Kidney epithelial cell (primary cell): ENCODE measurements at regions not wholly inside any gene's neighbourhood (a gene's known extent, or its start where the extent isn't known, plus 50 kb on each side); places are given as distances from the start of the nearest gene placed in this dataset.
A peak's percentile ranks its signal among the peaks of the same experiment; 100 is the strongest.
"Not testable (repeated sequence)": the region's sequence is repeated elsewhere in the genome, so short reads cannot be mapped to it uniquely, and the experiment has no call there.

Experiments used
- DNase-seq: peaks from one replicate; pipeline ENCODE4 v3.0.0-alpha.2; 2010; ENCODE audit warnings: low read depth
- H3K27me3 ChIP-seq: 2 replicates; pipeline ENCODE4 v1.6.0; 2011; ENCODE audit warnings: low read length; ENCODE audit not compliant: control insufficient read depth, insufficient read depth
- H3K36me3 ChIP-seq: 2 replicates; pipeline ENCODE4 v1.5.1; 2011; ENCODE audit warnings: low read length; ENCODE audit not compliant: control insufficient read depth, insufficient read depth
- H3K4me3 ChIP-seq: 2 replicates; pipeline ENCODE4 v1.5.1; 2011; ENCODE audit warnings: low read depth, mild to moderate bottlenecking, control low read depth, low read length
- CTCF ChIP-seq: IDR thresholded peaks from 2 replicates; pipeline ENCODE4 v1.5.1; 2011; ENCODE audit warnings: mild to moderate bottlenecking, moderate library complexity, low read length, control low read depth, inconsistent platforms; ENCODE audit not compliant: insufficient read depth, poor library complexity, severe bottlenecking

- no peak for DNase-seq
- H3K4me3 ChIP-seq = no peak overlapping the region
- no peaks in the 10 kb centered on the region for H3K36me3 ChIP-seq
- no peaks in the 10 kb centered on the region for H3K27me3 ChIP-seq
- no peak for TF ChIP-seq CTCF
Measured at GRCh38 chr6:99818161-99818560, 175.9 kb downstream of the MCHR2 start.

GRCh38 chr6:99819853-99820252 lies 174.2 kb downstream of the MCHR2 start:
- no peak for TF ChIP-seq CTCF
- Histone ChIP-seq H3K4me3 (no peak overlapping the region), H3K36me3 (no peaks in the 10 kb centered on the region), H3K27me3 (no peaks in the 10 kb centered on the region)
- DNase-seq = no peak

GRCh38 chr6:99821164-99821563 lies 172.9 kb downstream of the MCHR2 start:
- Histone ChIP-seq H3K27me3 (no peaks in the 10 kb centered on the region), H3K36me3 (no peaks in the 10 kb centered on the region), H3K4me3 (no peak overlapping the region)
- no peak for TF ChIP-seq CTCF
- DNase-seq = no peak

GRCh38 chr6:99822741-99823512 lies 171.1 kb downstream of the MCHR2 start:
- peak overlapping the region; percentile 20 for H3K4me3 ChIP-seq
- H3K27me3 ChIP-seq = no peaks in the 10 kb centered on the region
- peak; percentile 29 for DNase-seq
- no peaks in the 10 kb centered on the region for H3K36me3 ChIP-seq
- TF ChIP-seq CTCF = peak; percentile 64

- H3K27me3 ChIP-seq, H3K36me3 ChIP-seq, DNase-seq: not testable (repeated sequence)
- H3K4me3 ChIP-seq = peak overlapping the region; percentile 25
Measured at GRCh38 chr6:99823513-99824235, 170.3 kb downstream of the MCHR2 start.

GRCh38 chr6:99833034-99833433 lies 161.0 kb downstream of the MCHR2 start:
- Histone ChIP-seq H3K27me3 (no peaks in the 10 kb centered on the region), H3K36me3 (no peaks in the 10 kb centered on the region), H3K4me3 (no peak overlapping the region)
- TF ChIP-seq CTCF = no peak
- DNase-seq = no peak
